H9 (cell line): ENCODE measurements at regions not wholly inside any gene's neighbourhood (a gene's known extent, or its start where the extent isn't known, plus 50 kb on each side); places are given as distances from the start of the nearest gene placed in this dataset.

Source experiments
- DNase-seq: peaks from one replicate; pipeline ENCODE4 v3.0.0-alpha.2; 2017
- H2AFZ ChIP-seq: one replicate; pipeline ENCODE4 v1.6.1; 2013; ENCODE audit warnings: mild to moderate bottlenecking, low read length, control low read depth, moderate library complexity
- H2AK5ac ChIP-seq: 2 replicates; pipeline ENCODE4 v1.6.1; 2013; ENCODE audit warnings: low read length, control low read depth, mixed read lengths; ENCODE audit not compliant: insufficient read length
- H2BK120ac ChIP-seq: one replicate; pipeline ENCODE4 v1.6.1; 2013; ENCODE audit warnings: low read depth, mild to moderate bottlenecking, low read length, control low read depth, inconsistent platforms; ENCODE audit not compliant: poor library complexity, severe bottlenecking
- H2BK12ac ChIP-seq: 2 replicates; pipeline ENCODE4 v1.6.1; 2013; ENCODE audit warnings: low read length, control low read depth, mixed read lengths, low read depth; ENCODE audit not compliant: insufficient read length
- H2BK15ac ChIP-seq: 2 replicates; pipeline ENCODE4 v1.6.1; 2013; ENCODE audit warnings: low read depth, low read length, control low read depth
- H2BK20ac ChIP-seq: one replicate; pipeline ENCODE4 v1.6.1; 2013; ENCODE audit warnings: low read depth, mild to moderate bottlenecking, low read length, control low read depth, inconsistent platforms; ENCODE audit not compliant: poor library complexity, severe bottlenecking
- H2BK5ac ChIP-seq: 2 replicates; pipeline ENCODE4 v1.6.1; 2013; ENCODE audit warnings: low read length, control low read depth, mixed read lengths; ENCODE audit not compliant: insufficient read length
- H3K14ac ChIP-seq: 2 replicates; pipeline ENCODE4 v1.6.1; 2013; ENCODE audit warnings: low read length, control low read depth; ENCODE audit not compliant: insufficient read depth
- H3K18ac ChIP-seq: 2 replicates; pipeline ENCODE4 v1.6.1; 2013; ENCODE audit warnings: low read depth, mild to moderate bottlenecking, mixed read lengths, low read length, control low read depth; ENCODE audit not compliant: insufficient read length
- H3K23ac ChIP-seq: 2 replicates; pipeline ENCODE4 v1.6.1; 2013; ENCODE audit warnings: low read length, control low read depth, mixed read lengths, low read depth; ENCODE audit not compliant: insufficient read length
- H3K23me2 ChIP-seq: 2 replicates; pipeline ENCODE4 v1.6.1; 2013; ENCODE audit warnings: low read depth, mild to moderate bottlenecking, mixed read lengths, low read length, control low read depth; ENCODE audit not compliant: insufficient read length, poor library complexity, severe bottlenecking
- H3K27ac ChIP-seq: 2 replicates; pipeline ENCODE4 v1.5.1; 2013; ENCODE audit warnings: low read length, control low read depth, mixed read lengths, low read depth; ENCODE audit not compliant: insufficient read length
- H3K27me3 ChIP-seq: 2 replicates; pipeline ENCODE4 v1.6.1; 2013; ENCODE audit warnings: low read length, control low read depth, inconsistent platforms; ENCODE audit not compliant: insufficient read depth
- H3K4ac ChIP-seq: 2 replicates; pipeline ENCODE4 v1.6.1; 2013; ENCODE audit warnings: low read depth, mild to moderate bottlenecking, control low read depth, inconsistent platforms, low read length, moderate library complexity
- H3K4me1 ChIP-seq: 2 replicates; pipeline ENCODE4 v1.6.1; 2013; ENCODE audit warnings: low read length, control low read depth, inconsistent platforms; ENCODE audit not compliant: insufficient read depth
- H3K4me2 ChIP-seq: 2 replicates; pipeline ENCODE4 v1.6.1; 2013; ENCODE audit warnings: low read length, control low read depth, mixed read lengths; ENCODE audit not compliant: insufficient read length, insufficient read depth
- H3K56ac ChIP-seq: 2 replicates; pipeline ENCODE4 v1.6.1; 2013; ENCODE audit warnings: low read depth, mild to moderate bottlenecking, mixed read lengths, low read length, control low read depth; ENCODE audit not compliant: insufficient read length
- H3K79me1 ChIP-seq: 2 replicates; pipeline ENCODE4 v1.6.1; 2013; ENCODE audit warnings: low read depth, mild to moderate bottlenecking, moderate library complexity, low read length, control low read depth, inconsistent platforms; ENCODE audit not compliant: insufficient read depth, poor library complexity, severe bottlenecking
- H3K79me2 ChIP-seq: 2 replicates; pipeline ENCODE4 v1.6.1; 2013; ENCODE audit warnings: low read length, control low read depth, inconsistent platforms; ENCODE audit not compliant: insufficient read depth
- H3K9ac ChIP-seq: 2 replicates; pipeline ENCODE4 v1.6.1; 2013; ENCODE audit warnings: low read length, control low read depth, mixed read lengths; ENCODE audit not compliant: insufficient read length; ENCODE audit errors: extremely low read depth
- H3K9me3 ChIP-seq: one replicate; pipeline ENCODE4 v1.6.1; 2013; ENCODE audit warnings: low read depth, low read length, inconsistent platforms; ENCODE audit not compliant: control insufficient read depth
- H3T11ph ChIP-seq: one replicate; pipeline ENCODE4 v1.6.1; 2013; ENCODE audit warnings: mild to moderate bottlenecking, low read length, control low read depth, inconsistent platforms
- H4K20me1 ChIP-seq: one replicate; pipeline ENCODE4 v1.6.1; 2013; ENCODE audit not compliant: control insufficient read depth, insufficient read length, insufficient read depth
- H4K5ac ChIP-seq: 2 replicates; pipeline ENCODE4 v1.6.1; 2013; ENCODE audit warnings: low read depth, mild to moderate bottlenecking, mixed read lengths, low read length, control low read depth; ENCODE audit not compliant: insufficient read length
- H4K8ac ChIP-seq: replicated peaks from 2 replicates; pipeline ENCODE4 v1.6.1; 2013; ENCODE audit warnings: low read length, control low read depth, mixed read lengths, low read depth; ENCODE audit not compliant: insufficient read length
- H4K91ac ChIP-seq: 2 replicates; pipeline ENCODE4 v1.6.1; 2013; ENCODE audit warnings: low read depth, mild to moderate bottlenecking, moderate library complexity, mixed read lengths, low read length, control low read depth; ENCODE audit not compliant: insufficient read length
- H3K27ac Mint-ChIP-seq, 3 experiments: 2 replicates in 2 of 3; 3 replicates in 1 of 3; pipeline ENCODE4 v1.8.0; 2020 to 2021; ENCODE audit warnings: mixed read lengths in 3 of 3, mild to moderate bottlenecking in 1 of 3, moderate library complexity in 1 of 3
- H3K27me3 Mint-ChIP-seq: 2 replicates; pipeline ENCODE4 v1.8.0; 2021; ENCODE audit warnings: low read depth, mild to moderate bottlenecking, moderate library complexity, mixed read lengths
- H3K36me3 Mint-ChIP-seq, 3 experiments: 2 replicates in 2 of 3; 3 replicates in 1 of 3; pipeline ENCODE4 v1.8.0; 2020 to 2021; ENCODE audit warnings: low read depth in 3 of 3, mixed read lengths in 3 of 3; ENCODE audit not compliant: insufficient read depth in 1 of 3
- H3K4me1 Mint-ChIP-seq, 2 experiments: 2 replicates each; pipeline ENCODE4 v1.8.0; 2020; ENCODE audit warnings: mixed read lengths in 2 of 2
- H3K4me3 Mint-ChIP-seq, 2 experiments: 2 replicates in 1 of 2; 3 replicates in 1 of 2; pipeline ENCODE4 v1.8.0; 2020 to 2021; ENCODE audit warnings: mild to moderate bottlenecking in 2 of 2, mixed read lengths in 2 of 2, moderate library complexity in 1 of 2
- H3K9me3 Mint-ChIP-seq, 2 experiments: 2 replicates in 1 of 2; 3 replicates in 1 of 2; pipeline ENCODE4 v1.8.0; 2020; ENCODE audit warnings: mild to moderate bottlenecking in 2 of 2, mixed read lengths in 2 of 2, moderate library complexity in 1 of 2
- WGBS: extraction: QIAGEN DNeasy Blood & Tissue Kit; methylation state at CpG from one replicate; pipeline ENCODE4 v1.1.7; 2013; ENCODE audit warnings: missing lambda C conversion rate, low lambda C conversion rate, mixed read lengths; ENCODE audit not compliant: insufficient read length; ENCODE audit errors: extremely low coverage; 5-methylcytosine and 5-hydroxymethylcytosine counted together
- TF ChIP-seq, protein P1 (sequence below): fragments of 200-600 bp; sonication (generic); conservative IDR thresholded peaks from 3 replicates; pipeline ENCODE4 v1.8.0; 2021; ENCODE audit warnings: antibody characterized with exemption, mild to moderate bottlenecking

DNA sequence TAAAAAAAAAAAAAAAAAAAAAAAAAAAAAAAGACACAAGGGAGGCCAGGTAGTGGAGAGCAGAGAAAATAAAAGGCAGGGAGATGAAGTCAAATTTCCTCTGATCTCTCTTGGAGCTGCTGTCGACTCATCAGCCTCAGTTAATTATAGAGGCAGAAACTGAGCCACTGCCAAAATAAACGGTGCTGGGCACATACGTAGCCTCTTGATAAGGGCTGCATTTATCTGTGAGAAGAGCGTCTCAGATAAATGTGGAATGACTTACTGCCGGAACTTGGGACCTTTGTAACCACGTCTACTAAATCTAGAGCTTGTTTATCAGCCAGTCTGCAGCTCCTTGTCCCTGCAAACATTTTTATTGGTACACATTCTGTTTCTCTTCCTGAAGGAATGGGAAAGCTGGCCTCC lies 162.3 kb downstream of the BAMBI start:
- no peak overlapping the region for H3K23ac ChIP-seq
- H3K27ac ChIP-seq, result no peak overlapping the region
- no peaks in the 10 kb centered on the region for H3K27me3 ChIP-seq
- H2BK12ac ChIP-seq, result no peak overlapping the region
- H2AK5ac ChIP-seq, result no peak overlapping the region
- H3K56ac ChIP-seq, result no peak overlapping the region
- Mint-ChIP-seq H3K27ac (no peak overlapping the region), H3K4me3 (no peak overlapping the region), H3K36me3 (no peaks in the 10 kb centered on the region), H3K9me3 (no peaks in the 10 kb centered on the region), H3K27me3 (peaks cover 3% of the 10 kb centered on the region; the same call in 1 of the 2 replicates), H3K4me1 (no peaks in the 10 kb centered on the region)
- no peaks in the 10 kb centered on the region for H4K20me1 ChIP-seq
- no peak overlapping the region for H4K8ac ChIP-seq
- no peak overlapping the region for H2BK20ac ChIP-seq
- no peak overlapping the region for H3K18ac ChIP-seq
- no peak overlapping the region for H3K9ac ChIP-seq
- TF ChIP-seq, protein P1, sequence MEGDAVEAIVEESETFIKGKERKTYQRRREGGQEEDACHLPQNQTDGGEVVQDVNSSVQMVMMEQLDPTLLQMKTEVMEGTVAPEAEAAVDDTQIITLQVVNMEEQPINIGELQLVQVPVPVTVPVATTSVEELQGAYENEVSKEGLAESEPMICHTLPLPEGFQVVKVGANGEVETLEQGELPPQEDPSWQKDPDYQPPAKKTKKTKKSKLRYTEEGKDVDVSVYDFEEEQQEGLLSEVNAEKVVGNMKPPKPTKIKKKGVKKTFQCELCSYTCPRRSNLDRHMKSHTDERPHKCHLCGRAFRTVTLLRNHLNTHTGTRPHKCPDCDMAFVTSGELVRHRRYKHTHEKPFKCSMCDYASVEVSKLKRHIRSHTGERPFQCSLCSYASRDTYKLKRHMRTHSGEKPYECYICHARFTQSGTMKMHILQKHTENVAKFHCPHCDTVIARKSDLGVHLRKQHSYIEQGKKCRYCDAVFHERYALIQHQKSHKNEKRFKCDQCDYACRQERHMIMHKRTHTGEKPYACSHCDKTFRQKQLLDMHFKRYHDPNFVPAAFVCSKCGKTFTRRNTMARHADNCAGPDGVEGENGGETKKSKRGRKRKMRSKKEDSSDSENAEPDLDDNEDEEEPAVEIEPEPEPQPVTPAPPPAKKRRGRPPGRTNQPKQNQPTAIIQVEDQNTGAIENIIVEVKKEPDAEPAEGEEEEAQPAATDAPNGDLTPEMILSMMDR, result no peak
- H2AFZ ChIP-seq, result no peak overlapping the region
- no peaks in the 10 kb centered on the region for H3K79me2 ChIP-seq
- no peak overlapping the region for H3T11ph ChIP-seq
- H3K4me1 ChIP-seq, result no peaks in the 10 kb centered on the region
- no peak overlapping the region for H3K4me2 ChIP-seq
- H3K79me1 ChIP-seq, result no peaks in the 10 kb centered on the region
- no peak overlapping the region for H4K91ac ChIP-seq
- no CpG with 5 or more reads among the region's 6 CpGs for WGBS
- no peak overlapping the region for H4K5ac ChIP-seq
- no peaks in the 10 kb centered on the region for H3K23me2 ChIP-seq
- no peak overlapping the region for H2BK120ac ChIP-seq
- H2BK15ac ChIP-seq, result no peak overlapping the region
- H3K14ac ChIP-seq, result no peak overlapping the region
- H3K4ac ChIP-seq, result no peak overlapping the region
- no peak for DNase-seq
- H3K9me3 ChIP-seq, result no peaks in the 10 kb centered on the region
- no peak overlapping the region for H2BK5ac ChIP-seq
